Esophagus squamous epithelium (tissue), 5 donors: ENCODE measurements at regions not wholly inside any gene's neighbourhood (a gene's known extent, or its start where the extent isn't known, plus 50 kb on each side); places are given as distances from the start of the nearest gene placed in this dataset.
"Not testable (repeated sequence)": the region's sequence is repeated elsewhere in the genome, so short reads cannot be mapped to it uniquely, and the experiment has no call there.

ENCODE experiments used
- DNase-seq: peaks from one replicate; lab custom pipeline; 2025; lab: John Stamatoyannopoulos, UW
- H3K27ac ChIP-seq, 4 donors: fragments of 200-600 bp; sonication (generic); one replicate each; pipeline ENCODE4 v1.5.1; 2016 to 2019; ENCODE audit warnings: mild to moderate bottlenecking in 1 of 4
- H3K27me3 ChIP-seq, 4 donors: fragments of 200-600 bp; sonication (generic); 1 replicate in 3 of 4; 2 replicates in 1 of 4; pipeline versions ENCODE4 v1.5.1 to v1.6.0; 2017 to 2021; ENCODE audit warnings: antibody characterized with exemption in 1 of 4
- H3K36me3 ChIP-seq, 3 donors: fragments of 200-600 bp; sonication (generic); one replicate each; pipeline ENCODE4 v1.5.1; 2016 to 2019
- H3K4me1 ChIP-seq, 3 donors: fragments of 200-600 bp; sonication (generic); one replicate each; pipeline ENCODE4 v1.5.1; 2017 to 2019
- H3K4me3 ChIP-seq, 4 donors: fragments of 200-600 bp; sonication (generic); 1 replicate in 3 of 4; 2 replicates in 1 of 4; pipeline ENCODE4 v1.5.1; 2016 to 2019; ENCODE audit warnings: mild to moderate bottlenecking in 2 of 4, moderate library complexity in 1 of 4
- H3K9me3 ChIP-seq, 3 donors: fragments of 200-600 bp; sonication (generic); one replicate each; pipeline ENCODE4 v1.5.1; 2016 to 2019
- POLR2A ChIP-seq, 4 donors: fragments of 450-650 bp; IDR thresholded peaks; one replicate each; pipeline ENCODE4 v1.6.1; 2017; ENCODE audit warnings: antibody characterized with exemption in 4 of 4, mild to moderate bottlenecking in 4 of 4, moderate library complexity in 3 of 4
- WGBS, 2 donors: methylation state at CpG; one replicate each; pipeline ENCODE4 v1.1.5; 2018; 5-methylcytosine and 5-hydroxymethylcytosine counted together
- intact Hi-C: fragments of 100-400 bp; cut with DNase I; formaldehyde crosslinking; loops from one replicate; pipeline ENCODE4 v1.15.0; 2022
- TF ChIP-seq, protein P1 (sequence below), 6 experiments: fragments of 450-650 bp in 4 of 6; fragments of 200-600 bp in 2 of 6; sonication (generic) in 2 of 6; IDR thresholded peaks; one replicate each; pipeline ENCODE4 v1.5.1; 2016 to 2019; ENCODE audit warnings: antibody characterized with exemption in 6 of 6, mild to moderate bottlenecking in 4 of 6, moderate library complexity in 4 of 6
- donor health status: DM: yes; HTN: yes; CAD: no.

DNA sequence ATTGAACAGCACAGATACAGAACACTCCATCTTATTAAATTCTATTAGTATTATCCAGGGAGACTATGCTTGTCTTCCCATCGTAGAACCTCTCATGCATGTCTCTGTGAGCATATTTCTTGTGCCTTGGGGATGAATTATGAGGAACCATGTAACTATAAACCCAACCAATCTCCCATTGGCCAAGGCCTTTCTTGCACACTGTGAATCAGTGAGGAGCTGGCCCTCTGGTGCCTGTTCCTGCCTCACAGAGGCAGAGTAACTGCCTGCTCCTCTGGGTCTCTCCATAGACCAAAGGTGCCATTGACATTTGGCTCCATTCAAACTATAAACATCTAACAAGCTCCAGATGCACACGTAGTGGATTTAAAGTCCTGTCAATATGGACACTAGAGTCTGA, 190.4 kb downstream of the ENC1 start:
- intact Hi-C loops, result no loop called here
- no peak overlapping the region for H3K4me3 ChIP-seq
- H3K27me3 ChIP-seq, result no peaks in the 10 kb centered on the region
- DNase-seq, result no peak
- H3K4me1 ChIP-seq, result no peaks in the 10 kb centered on the region
- H3K9me3 ChIP-seq, result no peaks in the 10 kb centered on the region
- no peak overlapping the region for H3K27ac ChIP-seq
- WGBS, 2 donors, result 71 to 88% methylated on average over 2 of the region's 2 CpGs
- no peak for TF ChIP-seq POLR2A (IDR thresholded peaks at IDR 0.05)
- TF ChIP-seq, protein P1, sequence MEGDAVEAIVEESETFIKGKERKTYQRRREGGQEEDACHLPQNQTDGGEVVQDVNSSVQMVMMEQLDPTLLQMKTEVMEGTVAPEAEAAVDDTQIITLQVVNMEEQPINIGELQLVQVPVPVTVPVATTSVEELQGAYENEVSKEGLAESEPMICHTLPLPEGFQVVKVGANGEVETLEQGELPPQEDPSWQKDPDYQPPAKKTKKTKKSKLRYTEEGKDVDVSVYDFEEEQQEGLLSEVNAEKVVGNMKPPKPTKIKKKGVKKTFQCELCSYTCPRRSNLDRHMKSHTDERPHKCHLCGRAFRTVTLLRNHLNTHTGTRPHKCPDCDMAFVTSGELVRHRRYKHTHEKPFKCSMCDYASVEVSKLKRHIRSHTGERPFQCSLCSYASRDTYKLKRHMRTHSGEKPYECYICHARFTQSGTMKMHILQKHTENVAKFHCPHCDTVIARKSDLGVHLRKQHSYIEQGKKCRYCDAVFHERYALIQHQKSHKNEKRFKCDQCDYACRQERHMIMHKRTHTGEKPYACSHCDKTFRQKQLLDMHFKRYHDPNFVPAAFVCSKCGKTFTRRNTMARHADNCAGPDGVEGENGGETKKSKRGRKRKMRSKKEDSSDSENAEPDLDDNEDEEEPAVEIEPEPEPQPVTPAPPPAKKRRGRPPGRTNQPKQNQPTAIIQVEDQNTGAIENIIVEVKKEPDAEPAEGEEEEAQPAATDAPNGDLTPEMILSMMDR (IDR thresholded peaks at IDR 0.05), result no peak
- no peaks in the 10 kb centered on the region for H3K36me3 ChIP-seq

DNA sequence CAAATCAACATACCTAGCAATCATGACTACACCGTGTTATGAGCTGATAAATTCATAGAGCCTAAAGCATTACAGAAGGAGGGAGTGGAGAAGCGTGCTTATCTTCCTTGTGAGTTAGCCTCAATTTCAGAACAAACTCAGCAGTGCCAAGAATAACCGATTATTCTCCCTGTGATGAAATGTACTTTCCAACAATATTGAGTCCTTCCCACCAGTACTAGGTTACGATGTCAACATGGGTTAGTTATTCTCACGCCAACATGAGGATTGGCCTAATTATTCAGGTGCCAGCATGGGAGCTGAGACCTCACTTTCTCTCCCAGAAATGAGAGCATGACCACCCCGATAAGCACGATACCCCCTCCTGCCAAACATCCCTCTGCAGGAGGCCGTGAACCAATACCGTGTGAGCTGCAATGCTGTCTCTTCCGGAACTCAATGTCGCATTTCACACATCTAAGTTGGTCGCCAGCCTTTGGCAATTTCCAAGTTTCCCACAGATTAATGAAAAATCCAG, 193.7 kb downstream of the ENC1 start:
- 76 to 84% methylated on average over 10 to 12 of the region's 12 CpGs for WGBS, 2 donors
- no peak for TF ChIP-seq POLR2A (IDR thresholded peaks at IDR 0.05)
- TF ChIP-seq, protein P1 (IDR thresholded peaks at IDR 0.05), result no peak
- DNase-seq, result no peak
- no peaks in the 10 kb centered on the region for H3K4me1 ChIP-seq
- no peaks in the 10 kb centered on the region for H3K36me3 ChIP-seq
- H3K4me3 ChIP-seq, result no peak overlapping the region
- H3K9me3 ChIP-seq, result no peaks in the 10 kb centered on the region
- H3K27ac ChIP-seq, result peak overlapping the region in 1 of 4 donors; percentile 22
- H3K27me3 ChIP-seq, result no peaks in the 10 kb centered on the region
- intact Hi-C loops, result no loop called here

DNA sequence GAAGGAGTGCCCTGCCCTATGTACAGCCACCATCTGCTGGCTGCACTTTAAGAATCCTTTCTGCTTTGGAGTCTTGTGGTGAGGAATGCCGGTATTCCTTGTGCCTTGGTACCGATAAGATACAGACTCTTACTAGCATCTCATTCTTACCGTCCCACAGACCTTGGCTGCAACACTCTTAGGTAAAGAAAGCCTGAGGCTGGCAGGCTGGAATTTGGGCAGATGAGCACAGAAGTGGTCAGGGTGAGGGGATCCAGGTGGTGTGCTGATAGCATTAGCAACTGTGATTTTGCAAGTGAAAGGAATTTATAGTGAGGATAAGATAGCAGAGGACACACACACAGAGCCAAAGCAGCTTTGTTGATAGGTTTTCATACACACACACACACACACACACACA, 198.1 kb downstream of the ENC1 start:
- TF ChIP-seq, protein P1 (IDR thresholded peaks at IDR 0.05), result no peak
- no peak for TF ChIP-seq POLR2A (IDR thresholded peaks at IDR 0.05)
- Histone ChIP-seq H3K27ac (no peak overlapping the region), H3K36me3 (no peaks in the 10 kb centered on the region), H3K4me3 (no peak overlapping the region), H3K4me1 (no peaks in the 10 kb centered on the region), H3K9me3 (no peaks in the 10 kb centered on the region), H3K27me3 (no peaks in the 10 kb centered on the region)
- intact Hi-C loops, result no loop called here
- WGBS, 2 donors, result 67 to 69% methylated on average over 1 to 3 of the region's 3 CpGs
- DNase-seq, result no peak

DNA sequence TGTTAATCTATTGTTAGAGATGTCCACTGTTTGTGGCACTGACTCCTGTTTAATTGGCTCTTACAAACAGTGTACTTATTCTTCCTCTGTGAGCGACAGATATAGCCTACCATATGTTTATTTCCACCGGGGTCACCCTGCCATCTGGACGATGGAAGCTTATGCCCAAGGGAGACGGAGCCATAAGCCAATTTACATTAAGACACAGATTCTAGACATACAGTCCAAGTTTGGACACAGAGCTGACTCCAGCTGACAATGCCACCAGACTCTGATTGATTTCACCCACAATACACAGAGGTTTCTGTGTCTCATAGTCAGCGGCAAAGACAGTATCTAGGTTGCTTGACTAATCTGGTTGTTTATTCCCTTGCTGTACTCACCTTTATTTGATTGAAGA, 198.9 kb downstream of the ENC1 start:
- Histone ChIP-seq H3K36me3 (no peaks in the 10 kb centered on the region), H3K9me3 (no peaks in the 10 kb centered on the region), H3K27ac (no peak overlapping the region), H3K4me3 (no peak overlapping the region), H3K27me3 (no peaks in the 10 kb centered on the region), H3K4me1 (no peaks in the 10 kb centered on the region)
- WGBS, 2 donors, result 73 to 87% methylated on average over 2 to 5 of the region's 5 CpGs
- TF ChIP-seq, protein P1 (IDR thresholded peaks at IDR 0.05), result no peak
- no peak for TF ChIP-seq POLR2A (IDR thresholded peaks at IDR 0.05)
- DNase-seq, result no peak
- intact Hi-C loops, result no loop called here

DNA sequence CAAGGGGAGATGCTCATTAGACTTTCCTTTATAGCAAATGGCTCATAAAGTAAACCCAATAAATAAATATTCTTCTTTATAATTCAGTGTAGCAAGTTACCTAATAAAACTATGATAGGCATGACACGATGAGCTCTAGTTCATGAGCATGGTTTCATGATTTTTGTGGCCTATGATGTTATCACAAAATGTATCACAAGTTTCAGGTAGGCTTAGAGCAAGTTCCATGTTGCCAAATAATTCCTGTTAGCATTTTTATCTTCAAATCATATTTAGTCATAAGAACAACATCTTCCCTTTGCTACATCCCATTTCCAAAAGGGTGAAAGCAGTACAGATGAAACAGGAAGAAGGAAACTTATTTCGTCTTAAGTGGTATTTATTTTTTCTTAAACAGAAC, 200.2 kb downstream of the ENC1 start:
- Histone ChIP-seq H3K36me3 (no peaks in the 10 kb centered on the region), H3K9me3 (no peaks in the 10 kb centered on the region), H3K4me1 (no peaks in the 10 kb centered on the region), H3K27me3 (no peaks in the 10 kb centered on the region), H3K27ac (no peak overlapping the region), H3K4me3 (no peak overlapping the region)
- intact Hi-C loops, result no loop called here
- 77 to 78% methylated on average over 2 of the region's 2 CpGs for WGBS, 2 donors
- TF ChIP-seq, protein P1 (IDR thresholded peaks at IDR 0.05), result no peak
- TF ChIP-seq POLR2A (IDR thresholded peaks at IDR 0.05), result no peak
- DNase-seq, result no peak

DNA sequence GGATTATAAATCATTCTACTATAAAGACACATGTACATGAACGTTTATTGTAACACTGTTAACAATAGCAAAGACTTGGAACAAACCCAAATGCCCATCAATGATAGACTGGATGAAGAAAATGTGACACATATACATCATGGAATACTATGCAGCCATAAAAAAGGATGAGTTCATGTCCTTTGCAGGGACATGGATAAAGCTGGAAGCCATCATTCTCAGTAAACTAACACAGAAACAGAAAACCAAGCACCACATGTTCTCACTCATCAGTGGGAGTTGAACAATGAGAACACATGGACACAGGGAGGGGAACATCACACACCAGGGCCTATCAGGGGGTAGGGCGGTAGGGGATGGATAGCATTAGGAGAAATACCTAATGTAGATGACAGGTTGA, 202.7 kb downstream of the ENC1 start:
- 59 to 64% methylated on average over 2 of the region's 2 CpGs for WGBS, 2 donors
- not testable (repeated sequence) for DNase-seq

More for the DNA sequence above, 202.7 kb downstream of the ENC1 start:
- H3K27ac ChIP-seq, intact Hi-C loops, H3K27me3 ChIP-seq, H3K4me3 ChIP-seq, H3K9me3 ChIP-seq, H3K36me3 ChIP-seq: not testable (repeated sequence)
- peaks cover 7 to 16% (median 9%) of the 10 kb centered on the region in 3 donors for H3K4me1 ChIP-seq
